ENCODE measurements at regions not wholly inside any gene's neighbourhood (a gene's known extent, or its start where the extent isn't known, plus 50 kb on each side); places are given as distances from the start of the nearest gene placed in this dataset.
A peak's percentile ranks its signal among the peaks of the same experiment; 100 is the strongest.

GRCh38 chr20:19834783-19835182 lies 76.7 kb downstream of the RIN2 start:
- ChIA-PET POLR2A (no interaction called here), CTCF (no interaction called here)
- no peak overlapping the region for H3K27ac ChIP-seq (ENCODE audit: extremely low read depth, low read depth, low read length)
- TF ChIP-seq ZNF571 (tag by site-specific recombination; IDR thresholded peaks at IDR 0.05) (no peak), ZNF366 (tag by site-specific recombination; conservative IDR thresholded peaks at IDR 0.05) (peak; percentile 74)
- no peaks in the 10 kb centered on the region for H3K36me3 ChIP-seq (ENCODE audit: control insufficient read depth in 2 of 2, insufficient read depth in 1 of 2, low read length in 2 of 2)
- H3K4me3 ChIP-seq (ENCODE audit: low read depth, low read length) = no peak overlapping the region
- no peaks in the 10 kb centered on the region for H3K4me1 ChIP-seq (ENCODE audit: control insufficient read depth, insufficient read depth, low read length)
- no peaks in the 10 kb centered on the region for H3K9me3 ChIP-seq (ENCODE audit: control insufficient read depth, insufficient read depth, low read depth, low read length)

DNA sequence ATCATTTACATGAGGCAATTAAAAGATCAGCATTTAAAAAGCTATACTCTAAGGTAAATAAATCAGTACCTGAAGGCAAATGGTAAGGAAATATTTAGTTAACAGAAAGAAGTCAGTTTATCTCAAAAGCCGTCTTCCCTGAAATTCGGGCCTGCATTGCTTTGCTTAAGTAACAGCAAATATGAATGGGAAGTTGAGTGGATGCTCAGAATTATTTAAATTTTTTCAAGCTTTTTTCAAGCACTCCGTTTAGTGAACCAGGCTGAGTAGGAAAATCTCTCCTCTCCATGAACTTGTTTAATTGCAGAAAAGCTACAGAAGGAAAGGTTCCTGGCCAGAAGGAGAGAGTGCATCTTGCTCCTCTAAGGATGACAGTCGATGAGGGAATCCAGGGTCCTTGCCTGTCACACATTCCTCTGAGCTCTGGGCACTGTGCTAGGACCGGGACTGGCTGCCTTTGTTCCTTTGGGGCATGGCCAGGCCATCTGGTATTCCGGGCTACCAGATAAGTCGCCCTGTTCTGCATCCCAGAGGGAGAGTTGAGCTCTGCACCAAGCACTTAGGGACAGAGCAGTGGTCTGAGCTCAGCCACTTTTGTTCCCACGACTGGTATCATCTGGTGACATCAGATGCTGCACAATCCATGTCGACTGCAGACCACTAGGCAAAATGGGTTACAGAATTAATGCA lies 77.6 kb downstream of the RIN2 start:
- Histone ChIP-seq H3K9me3 (ENCODE audit: control insufficient read depth, insufficient read depth, low read depth, low read length) (no peaks in the 10 kb centered on the region), H3K36me3 (ENCODE audit: control insufficient read depth in 2 of 2, insufficient read depth in 1 of 2, low read length in 2 of 2) (no peaks in the 10 kb centered on the region), H3K27ac (ENCODE audit: extremely low read depth, low read depth, low read length) (no peak overlapping the region), H3K4me1 (ENCODE audit: control insufficient read depth, insufficient read depth, low read length) (no peaks in the 10 kb centered on the region), H3K4me3 (ENCODE audit: low read depth, low read length) (no peak overlapping the region)
- ChIA-PET POLR2A (no interaction called here), CTCF (interaction anchor here (4.8 kb wide), 1 partner anchor 7 kb away, joined by 20 read pairs; no protein-coding TSS in a partner anchor)
- TF ChIP-seq ZNF707 (tag by site-specific recombination; IDR thresholded peaks at IDR 0.05) (no peak), ZNF391 (tag by site-specific recombination; IDR thresholded peaks at IDR 0.05; ENCODE audit: borderline replicate concordance, low read depth) (no peak), ZNF677 (tag by site-specific recombination; IDR thresholded peaks at IDR 0.05) (no peak), ZNF670 (tag by site-specific recombination; IDR thresholded peaks at IDR 0.05; ENCODE audit: low read depth) (no peak), TCF7L2 (IDR thresholded peaks at IDR 0.05; ENCODE audit: borderline replicate concordance, low read depth, low read length) (no peak), KLF1 (tag by site-specific recombination; IDR thresholded peaks at IDR 0.05) (no peak), ZNF449 (tag by site-specific recombination; IDR thresholded peaks at IDR 0.05) (no peak)
- TF ChIP-seq, protein P1, sequence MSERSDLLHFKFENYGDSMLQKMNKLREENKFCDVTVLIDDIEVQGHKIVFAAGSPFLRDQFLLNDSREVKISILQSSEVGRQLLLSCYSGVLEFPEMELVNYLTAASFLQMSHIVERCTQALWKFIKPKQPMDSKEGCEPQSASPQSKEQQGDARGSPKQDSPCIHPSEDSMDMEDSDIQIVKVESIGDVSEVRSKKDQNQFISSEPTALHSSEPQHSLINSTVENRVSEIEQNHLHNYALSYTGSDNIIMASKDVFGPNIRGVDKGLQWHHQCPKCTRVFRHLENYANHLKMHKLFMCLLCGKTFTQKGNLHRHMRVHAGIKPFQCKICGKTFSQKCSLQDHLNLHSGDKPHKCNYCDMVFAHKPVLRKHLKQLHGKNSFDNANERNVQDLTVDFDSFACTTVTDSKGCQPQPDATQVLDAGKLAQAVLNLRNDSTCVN (tag by site-specific recombination; optimal IDR thresholded peaks at IDR 0.05) = no peak

GRCh38 chr20:19838468-19838867 lies 80.4 kb downstream of the RIN2 start:
- ChIA-PET POLR2A (no interaction called here), CTCF (interaction anchor here (0.7 to 4.8 kb wide), 3 partner anchors 10 to 55 kb away, joined by 3 to 20 read pairs (median 3); no protein-coding TSS in a partner anchor)

More at GRCh38 chr20:19838468-19838867, 80.4 kb downstream of the RIN2 start:
- Histone ChIP-seq H3K27ac (ENCODE audit: extremely low read depth, low read depth, low read length) (no peak overlapping the region), H3K4me1 (ENCODE audit: control insufficient read depth, insufficient read depth, low read length) (no peaks in the 10 kb centered on the region), H3K4me3 (ENCODE audit: low read depth, low read length) (no peak overlapping the region), H3K9me3 (ENCODE audit: control insufficient read depth, insufficient read depth, low read depth, low read length) (no peaks in the 10 kb centered on the region), H3K36me3 (ENCODE audit: control insufficient read depth in 2 of 2, insufficient read depth in 1 of 2, low read length in 2 of 2) (no peaks in the 10 kb centered on the region)
- TF ChIP-seq ZNF146 (tag by site-specific recombination; IDR thresholded peaks at IDR 0.05) = no peak
- TF ChIP-seq GLIS1 (tag by site-specific recombination; IDR thresholded peaks at IDR 0.05) = no peak
- no peak for TF ChIP-seq ZNF302 (tag by site-specific recombination; IDR thresholded peaks at IDR 0.05; ENCODE audit: low read depth)
- TF ChIP-seq ZNF121 (tag by site-specific recombination; IDR thresholded peaks at IDR 0.05) = no peak
- TF ChIP-seq GFI1B (tag by site-specific recombination; IDR thresholded peaks at IDR 0.05) = no peak
- no peak for TF ChIP-seq ELK4 (IDR thresholded peaks at IDR 0.05; ENCODE audit: borderline replicate concordance, low read depth, low read length)
- TF ChIP-seq BCL6B (tag by site-specific recombination; IDR thresholded peaks at IDR 0.05) = no peak
- TF ChIP-seq ZNF174 (tag by site-specific recombination; IDR thresholded peaks at IDR 0.05) = no peak
- no peak for TF ChIP-seq ZBTB11 (tag by site-specific recombination; conservative IDR thresholded peaks at IDR 0.05; ENCODE audit: low read depth)
- no peak for TF ChIP-seq ZFP3 (tag by site-specific recombination; IDR thresholded peaks at IDR 0.05; ENCODE audit: low read depth)
- TF ChIP-seq REPIN1 (tag by site-specific recombination; IDR thresholded peaks at IDR 0.05; ENCODE audit: low read depth) = no peak
- no peak for TF ChIP-seq ZNF292 (tag by site-specific recombination; IDR thresholded peaks at IDR 0.05; ENCODE audit: borderline replicate concordance, low read depth)

Measured in HEK293 (cell line).